Hepatocyte (in vitro differentiated cells): ENCODE measurements at regions not wholly inside any gene's neighbourhood (a gene's known extent, or its start where the extent isn't known, plus 50 kb on each side); places are given as distances from the start of the nearest gene placed in this dataset.

Experiments used
- CTCF ChIP-seq: fragments of 200-600 bp; sonication (generic); IDR thresholded peaks from 2 replicates; pipeline ENCODE4 v1.5.1; 2016; ENCODE audit warnings: antibody characterized with exemption, mild to moderate bottlenecking; ENCODE audit not compliant: poor library complexity
- EZH2phosphoT487 ChIP-seq: fragments of 200-600 bp; sonication (generic); IDR thresholded peaks from one replicate; pipeline ENCODE4 v1.6.1; 2018; ENCODE audit warnings: antibody characterized with exemption, mild to moderate bottlenecking, low read depth, moderate library complexity; ENCODE audit not compliant: unreplicated experiment, severe bottlenecking

DNA sequence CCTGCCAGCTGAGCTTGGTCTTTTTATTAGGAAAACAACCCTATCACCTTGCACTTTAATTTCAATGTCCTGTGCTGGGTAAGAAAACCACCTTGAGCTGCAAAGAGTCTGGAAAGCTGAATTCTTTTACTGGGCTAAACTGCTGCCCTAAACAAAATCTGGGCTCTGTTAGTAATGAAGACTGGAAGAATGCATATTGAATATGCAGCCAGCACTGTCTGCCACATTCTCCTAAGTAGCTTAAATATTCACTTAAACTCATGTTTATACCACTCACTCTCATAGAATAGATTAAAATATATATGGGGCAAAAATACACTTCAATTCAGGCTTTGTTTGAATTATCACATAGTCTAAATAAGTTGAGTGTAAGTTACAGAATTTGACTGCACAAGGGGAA lies 158.0 kb downstream of the TGFB2 start:
- TF ChIP-seq CTCF (no peak), EZH2phosphoT487 (no peak)
